ENCODE measurements at regions not wholly inside any gene's neighbourhood (a gene's known extent, or its start where the extent isn't known, plus 50 kb on each side); places are given as distances from the start of the nearest gene placed in this dataset.

DNA sequence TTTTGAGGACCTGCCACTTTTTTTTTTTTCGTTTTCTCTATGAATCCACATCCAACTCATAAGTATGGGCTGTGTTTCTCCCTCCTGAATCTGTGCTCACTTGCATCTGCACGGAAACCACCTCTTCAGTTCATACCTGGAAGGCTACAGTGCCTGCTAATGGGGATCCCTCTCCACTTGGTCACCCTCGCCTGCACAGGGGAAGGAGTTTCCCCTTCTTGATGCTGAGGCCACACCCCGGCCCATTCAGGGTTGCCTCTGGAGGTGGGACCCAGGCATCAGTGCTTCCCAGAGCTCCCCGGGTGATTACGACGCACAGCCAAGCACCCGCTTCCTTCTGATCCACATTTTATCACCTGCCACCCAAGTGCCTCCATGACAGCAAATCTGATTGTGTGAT is 85.9 kb upstream of the TBC1D3K start:
- H3K36me3 Mint-ChIP-seq (ENCODE audit: low read depth) = no peaks in the 10 kb centered on the region
- intact Hi-C loops (cut with micrococcal nuclease) = no loop called here
- no peaks in the 10 kb centered on the region for H3K9me3 Mint-ChIP-seq
- peaks cover 6% of the 10 kb centered on the region for H3K27me3 Mint-ChIP-seq
- H3K27ac Mint-ChIP-seq = no peak overlapping the region
- H3K4me1 Mint-ChIP-seq (ENCODE audit: low read depth) = peaks cover 35% of the 10 kb centered on the region
- no peak overlapping the region for H3K4me3 Mint-ChIP-seq

DNA sequence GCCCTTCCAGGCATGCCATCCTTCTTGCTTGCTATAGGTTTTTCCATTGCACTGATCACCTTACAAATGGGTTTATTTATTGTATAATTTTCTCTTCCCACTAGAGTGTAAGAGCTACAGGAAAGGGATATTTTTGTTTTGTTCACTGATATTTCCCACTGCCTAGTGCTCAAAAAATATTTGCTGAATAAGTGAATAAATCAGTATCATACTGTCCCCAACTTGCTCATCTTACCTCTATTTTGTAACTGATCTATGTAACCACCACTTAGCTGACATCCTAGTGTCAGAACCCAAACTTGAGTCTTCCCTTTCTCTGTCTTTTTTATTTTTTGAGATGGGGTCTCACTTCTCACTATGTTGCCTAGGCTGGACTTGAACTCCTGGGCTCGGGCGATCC is 87.6 kb upstream of the TBC1D3K start:
- Mint-ChIP-seq H3K4me1 (ENCODE audit: low read depth) (peaks cover 46% of the 10 kb centered on the region), H3K9me3 (no peaks in the 10 kb centered on the region), H3K4me3 (no peak overlapping the region), H3K36me3 (ENCODE audit: low read depth) (no peaks in the 10 kb centered on the region), H3K27me3 (peaks cover 6% of the 10 kb centered on the region), H3K27ac (no peak overlapping the region)
- intact Hi-C loops (cut with micrococcal nuclease) = no loop called here

GRCh38 chr17:37834168-37834567 is 89.3 kb upstream of the HNF1B start:
- intact Hi-C loops (cut with micrococcal nuclease) = no loop called here
- Mint-ChIP-seq H3K27me3 (peaks cover 6% of the 10 kb centered on the region), H3K4me3 (no peak overlapping the region), H3K36me3 (ENCODE audit: low read depth) (no peaks in the 10 kb centered on the region), H3K9me3 (no peaks in the 10 kb centered on the region), H3K27ac (no peak overlapping the region), H3K4me1 (ENCODE audit: low read depth) (peaks cover 38% of the 10 kb centered on the region)

DNA sequence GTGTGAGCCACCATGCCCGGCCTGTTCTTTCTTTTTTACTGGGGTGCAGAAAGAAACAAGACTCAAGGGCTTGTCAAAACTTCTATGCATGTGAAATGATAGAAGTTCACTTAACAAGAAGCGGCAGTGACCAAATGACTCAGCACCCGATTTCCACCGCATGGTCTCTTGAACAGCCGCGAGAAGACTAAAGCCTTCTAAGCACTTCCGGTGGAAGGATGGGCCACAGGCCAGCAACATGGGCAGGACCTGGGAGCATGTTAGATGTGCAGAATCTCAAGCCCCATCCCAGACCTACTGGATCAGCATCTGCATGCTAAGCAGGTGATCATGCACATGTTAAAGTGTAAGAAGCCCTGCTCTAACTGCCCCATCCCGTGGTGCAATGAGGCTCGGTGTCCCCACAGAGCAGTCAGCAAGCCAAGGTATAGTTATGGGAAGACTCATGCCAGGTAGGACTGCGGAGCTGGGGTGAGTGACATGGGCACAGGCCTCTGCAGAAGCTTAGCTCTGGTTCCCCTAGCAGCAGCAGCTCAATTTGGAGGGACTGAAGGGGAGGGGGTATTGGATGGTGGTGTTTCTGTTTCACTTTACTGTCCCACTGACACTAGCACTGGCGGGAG is 88.5 kb upstream of the HNF1B start:
- intact Hi-C loops (cut with micrococcal nuclease) = no loop called here
- peaks cover 2% of the 10 kb centered on the region for H3K27me3 Mint-ChIP-seq

GRCh38 chr17:37831986-37832385 is 87.1 kb upstream of the HNF1B start:
- H3K36me3 Mint-ChIP-seq (ENCODE audit: low read depth) = no peaks in the 10 kb centered on the region
- peaks cover 2% of the 10 kb centered on the region for H3K27me3 Mint-ChIP-seq
- peak overlapping the region; percentile 92 for H3K27ac Mint-ChIP-seq
- H3K4me3 Mint-ChIP-seq = no peak overlapping the region
- H3K4me1 Mint-ChIP-seq (ENCODE audit: low read depth) = peaks cover 52% of the 10 kb centered on the region
- no peaks in the 10 kb centered on the region for H3K9me3 Mint-ChIP-seq
- intact Hi-C loops (cut with micrococcal nuclease) = no loop called here

More for the DNA sequence above, 88.5 kb upstream of the HNF1B start:
- Mint-ChIP-seq H3K9me3 (no peaks in the 10 kb centered on the region), H3K4me3 (peak overlapping the region; percentile 47), H3K36me3 (ENCODE audit: low read depth) (no peaks in the 10 kb centered on the region), H3K4me1 (ENCODE audit: low read depth) (peaks cover 41% of the 10 kb centered on the region), H3K27ac (peak overlapping the region; percentile 92)

- intact Hi-C loops (cut with micrococcal nuclease) = no loop called here
- peaks cover 2% of the 10 kb centered on the region for H3K27me3 Mint-ChIP-seq
- no peak overlapping the region for H3K4me3 Mint-ChIP-seq
- H3K9me3 Mint-ChIP-seq = no peaks in the 10 kb centered on the region
- H3K36me3 Mint-ChIP-seq (ENCODE audit: low read depth) = no peaks in the 10 kb centered on the region
- no peak overlapping the region for H3K27ac Mint-ChIP-seq
- peaks cover 57% of the 10 kb centered on the region for H3K4me1 Mint-ChIP-seq (ENCODE audit: low read depth)
Measured at GRCh38 chr17:37831492-37831891, 86.6 kb upstream of the HNF1B start.

DNA sequence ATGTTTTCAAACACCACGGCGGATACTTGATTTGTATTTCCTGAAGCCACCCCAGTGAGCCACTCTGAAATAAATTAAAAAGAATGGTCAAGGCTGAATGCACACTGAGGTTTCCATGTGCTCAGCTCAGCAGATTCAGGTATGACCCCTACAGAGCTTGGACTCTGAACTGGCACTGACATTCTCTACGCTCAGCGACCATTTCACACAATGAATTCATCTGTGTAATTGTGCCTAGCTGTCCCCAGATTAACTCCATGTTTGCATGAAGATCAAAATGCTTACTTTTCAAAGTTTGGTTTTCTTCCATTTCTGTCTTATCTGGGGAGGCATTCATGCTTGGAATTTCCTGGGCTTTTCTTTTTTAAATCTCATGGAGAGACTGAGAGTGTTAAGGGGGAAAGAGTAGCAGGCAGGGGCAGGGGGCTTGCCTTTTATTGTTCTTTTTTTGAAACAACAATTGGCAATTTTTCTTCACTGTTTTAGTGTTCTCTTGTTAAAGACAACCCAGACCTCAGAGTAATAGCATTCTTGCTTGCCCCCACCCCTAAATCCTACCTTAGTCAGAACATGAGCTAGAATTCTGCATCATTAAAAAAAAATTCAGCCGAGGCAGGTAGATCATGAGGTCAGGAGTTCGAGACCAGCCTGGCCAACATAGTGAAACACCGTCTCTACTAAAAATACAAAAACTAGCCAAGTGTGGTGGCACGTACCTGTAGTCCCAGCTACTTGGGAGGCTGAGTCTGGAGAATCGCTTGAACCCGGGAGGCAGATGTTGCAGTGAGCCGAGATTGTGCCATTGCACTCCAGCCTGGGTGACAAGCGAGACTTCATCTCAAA is 85.5 kb upstream of the HNF1B start:
- no peak overlapping the region for H3K27ac Mint-ChIP-seq
- intact Hi-C loops (cut with micrococcal nuclease) = no loop called here
- H3K36me3 Mint-ChIP-seq (ENCODE audit: low read depth) = no peaks in the 10 kb centered on the region
- no peak overlapping the region for H3K4me3 Mint-ChIP-seq
- no peaks in the 10 kb centered on the region for H3K27me3 Mint-ChIP-seq
- peaks cover 68% of the 10 kb centered on the region for H3K4me1 Mint-ChIP-seq (ENCODE audit: low read depth)
- no peaks in the 10 kb centered on the region for H3K9me3 Mint-ChIP-seq

DNA sequence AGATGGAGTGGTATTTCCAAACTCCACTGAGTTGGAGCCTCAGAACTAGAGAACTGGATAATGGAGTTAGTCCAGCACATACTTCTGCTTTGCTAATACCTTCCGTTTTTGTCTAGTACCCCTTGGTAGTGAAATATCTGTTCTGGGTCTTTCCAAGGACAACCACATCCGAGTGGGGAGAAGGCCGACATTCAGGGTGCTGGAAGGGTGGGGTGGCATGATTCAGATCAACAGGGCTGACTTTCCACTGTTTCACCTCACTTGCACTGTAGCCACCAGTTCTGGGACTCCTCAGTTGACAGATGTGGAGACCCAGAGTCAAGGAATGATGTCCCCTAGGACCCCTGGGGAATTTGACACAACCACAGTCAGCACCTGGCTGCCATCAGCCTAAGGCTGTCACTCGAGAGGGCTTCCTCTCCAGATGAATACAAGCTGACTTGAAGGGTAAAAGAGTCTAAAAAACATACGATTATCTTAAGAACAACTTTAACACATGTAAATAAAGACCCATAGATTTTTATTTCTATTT is 84.8 kb upstream of the HNF1B start:
- H3K4me1 Mint-ChIP-seq (ENCODE audit: low read depth) = peaks cover 69% of the 10 kb centered on the region
- no peaks in the 10 kb centered on the region for H3K9me3 Mint-ChIP-seq
- intact Hi-C loops (cut with micrococcal nuclease) = no loop called here
- no peak overlapping the region for H3K4me3 Mint-ChIP-seq
- H3K27me3 Mint-ChIP-seq = no peaks in the 10 kb centered on the region
- H3K27ac Mint-ChIP-seq = no peak overlapping the region
- H3K36me3 Mint-ChIP-seq (ENCODE audit: low read depth) = no peaks in the 10 kb centered on the region

- Mint-ChIP-seq H3K36me3 (ENCODE audit: low read depth) (no peaks in the 10 kb centered on the region), H3K4me3 (no peak overlapping the region), H3K9me3 (no peaks in the 10 kb centered on the region), H3K27me3 (no peaks in the 10 kb centered on the region), H3K4me1 (ENCODE audit: low read depth) (peaks cover 70% of the 10 kb centered on the region), H3K27ac (peak overlapping the region; percentile 81)
- intact Hi-C loops (cut with micrococcal nuclease) = no loop called here
Measured at GRCh38 chr17:37828651-37829124, 83.8 kb upstream of the HNF1B start.

DNA sequence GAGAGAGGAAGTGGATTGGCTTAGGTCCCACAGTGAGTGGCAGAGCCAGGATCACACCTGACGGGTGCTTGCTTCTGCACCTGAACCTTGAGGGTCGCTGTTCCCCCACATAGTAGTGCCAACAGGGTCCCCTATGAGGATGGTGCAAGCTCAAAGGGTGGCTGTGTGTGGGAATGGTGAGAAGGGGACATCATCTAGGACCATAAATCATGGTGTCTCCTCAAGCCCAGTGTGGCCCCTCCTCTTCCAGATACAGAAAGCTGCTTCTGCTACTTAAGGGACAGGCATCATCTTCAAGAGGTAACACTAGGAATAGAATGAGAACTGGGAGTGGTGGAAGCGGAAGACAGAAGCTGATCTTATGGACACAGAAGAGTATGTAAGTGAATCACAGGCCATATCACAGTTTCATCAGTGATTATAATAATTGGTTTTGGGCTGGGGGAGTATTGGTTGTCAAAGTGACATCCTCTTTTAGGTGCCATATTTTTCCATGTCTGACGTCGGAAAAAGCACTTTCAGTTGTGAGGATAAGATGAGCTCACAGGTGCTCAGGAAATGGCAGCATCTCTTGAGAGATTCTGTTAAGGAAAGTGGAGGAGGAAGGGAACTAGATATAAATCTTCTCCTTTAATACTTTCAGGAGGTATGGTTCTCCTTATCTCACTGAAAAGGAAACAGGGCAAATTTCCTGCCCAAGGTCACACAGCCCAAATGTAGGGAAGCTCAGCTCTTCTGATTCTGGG is 83.2 kb upstream of the HNF1B start:
- Mint-ChIP-seq H3K4me3 (no peak overlapping the region), H3K9me3 (no peaks in the 10 kb centered on the region), H3K36me3 (ENCODE audit: low read depth) (no peaks in the 10 kb centered on the region), H3K27me3 (no peaks in the 10 kb centered on the region), H3K27ac (peak overlapping the region; percentile 81), H3K4me1 (ENCODE audit: low read depth) (peaks cover 66% of the 10 kb centered on the region)
- intact Hi-C loops (cut with micrococcal nuclease) = no loop called here

- Mint-ChIP-seq H3K4me3 (no peak overlapping the region), H3K36me3 (ENCODE audit: low read depth) (no peaks in the 10 kb centered on the region), H3K9me3 (no peaks in the 10 kb centered on the region), H3K27ac (peak overlapping the region; percentile 81), H3K27me3 (no peaks in the 10 kb centered on the region), H3K4me1 (ENCODE audit: low read depth) (peaks cover 54% of the 10 kb centered on the region)
- intact Hi-C loops (cut with micrococcal nuclease) = no loop called here
Measured at GRCh38 chr17:37826497-37827430, 81.9 kb upstream of the HNF1B start.

DNA sequence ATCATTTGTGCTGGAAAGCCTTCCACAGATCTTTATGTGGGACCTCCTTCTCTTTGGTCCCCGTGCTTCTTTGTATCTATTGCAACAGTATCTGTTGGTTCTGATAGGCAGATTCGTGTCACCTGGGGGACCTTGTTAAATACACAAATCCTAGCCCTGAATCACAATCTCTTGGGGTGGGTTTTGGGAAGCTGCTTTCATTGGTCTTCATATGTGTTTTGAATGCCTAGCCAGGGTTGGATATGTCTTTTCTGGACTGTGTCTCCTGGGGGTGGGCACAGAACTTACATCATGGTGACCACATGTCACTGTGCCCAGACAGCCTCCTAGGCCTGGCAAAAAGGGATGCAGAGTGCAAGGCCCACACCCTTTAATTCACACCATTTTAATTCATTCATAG is 81.0 kb upstream of the HNF1B start:
- H3K27ac Mint-ChIP-seq = peak overlapping the region; percentile 81
- no peak overlapping the region for H3K4me3 Mint-ChIP-seq
- no peaks in the 10 kb centered on the region for H3K9me3 Mint-ChIP-seq
- H3K36me3 Mint-ChIP-seq (ENCODE audit: low read depth) = no peaks in the 10 kb centered on the region
- H3K4me1 Mint-ChIP-seq (ENCODE audit: low read depth) = peaks cover 56% of the 10 kb centered on the region
- no peaks in the 10 kb centered on the region for H3K27me3 Mint-ChIP-seq
- intact Hi-C loops (cut with micrococcal nuclease) = no loop called here

All from dendritic cell treated with granulocyte-macrophage colony-stimulating factor and Interleukin-4, amounts not matched to agents 40 ng/mL and 50 ng/mL, for 4 days (primary cell).